ENCODE measurements at regions not wholly inside any gene's neighbourhood (a gene's known extent, or its start where the extent isn't known, plus 50 kb on each side); places are given as distances from the start of the nearest gene placed in this dataset.

GRCh38 chr9:118423021-118423420 is 718.8 kb downstream of the TLR4 start:
- no peak for DNase-seq

DNA sequence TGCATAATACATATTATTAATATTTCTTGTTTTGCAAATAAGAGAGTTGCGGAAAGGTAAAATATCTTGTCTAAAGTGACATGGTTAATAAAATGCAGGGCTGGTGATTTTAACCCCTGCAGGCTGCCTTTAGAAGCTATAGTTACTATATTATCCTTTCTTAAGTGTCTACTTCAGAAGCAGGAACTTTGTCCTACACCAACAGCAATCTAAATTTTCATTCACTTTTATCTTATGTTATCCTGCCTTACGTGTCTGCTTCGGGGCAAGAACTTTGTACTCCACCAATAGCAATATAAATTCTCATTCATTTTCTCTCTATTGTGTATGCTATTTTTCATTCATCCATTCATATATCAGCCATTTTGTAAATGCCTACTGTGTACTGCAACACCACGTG is 719.5 kb downstream of the TLR4 start:
- no peak for DNase-seq

GRCh38 chr9:118426772-118427171 is 722.6 kb downstream of the TLR4 start:
- DNase-seq, result no peak

GRCh38 chr9:118438810-118439209 is 734.6 kb downstream of the TLR4 start:
- no peak for DNase-seq

DNA sequence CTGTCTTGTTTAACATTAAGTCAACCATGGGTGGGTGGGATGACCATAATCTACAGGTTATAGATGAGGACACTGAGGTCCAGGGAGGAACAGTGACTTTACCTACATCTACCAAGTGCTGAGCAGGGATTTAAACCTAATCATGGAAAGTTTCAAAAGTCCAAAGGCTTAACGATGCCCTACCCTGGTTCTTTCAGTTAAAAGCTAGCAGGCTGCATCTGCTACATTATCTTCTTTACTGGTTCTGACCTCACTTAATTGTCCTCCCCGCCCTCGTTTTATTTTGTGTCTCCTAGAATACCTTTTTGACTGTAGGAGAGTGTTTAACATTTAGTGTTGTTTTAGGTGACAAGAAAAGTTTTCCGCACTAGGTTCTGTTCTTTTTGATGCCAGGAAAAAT is 735.2 kb downstream of the TLR4 start:
- no peak for DNase-seq

DNA sequence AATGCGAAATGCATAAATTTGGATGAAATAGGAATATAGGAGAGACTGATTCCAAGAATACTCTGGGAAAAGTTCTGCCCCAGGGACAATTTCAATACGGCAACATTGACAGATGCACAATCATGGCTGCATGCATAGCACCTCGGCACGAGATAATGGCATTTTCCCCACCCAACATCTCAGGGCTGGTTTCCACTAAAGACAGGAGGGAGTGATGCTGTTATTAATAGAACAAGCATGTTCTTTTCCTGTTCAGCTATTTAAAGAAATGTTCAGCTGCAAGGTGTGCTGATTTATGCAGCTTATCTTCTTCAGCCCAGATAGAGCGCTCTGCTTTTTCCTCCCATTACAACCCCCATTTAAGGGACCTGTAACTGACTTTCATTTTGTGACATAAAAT is 740.2 kb downstream of the TLR4 start:
- DNase-seq, result no peak

GRCh38 chr9:118446943-118447639 is 742.9 kb downstream of the TLR4 start:
- no peak for DNase-seq

- DNase-seq, result no peak
Measured at GRCh38 chr9:118449554-118449953, 745.4 kb downstream of the TLR4 start.

DNA sequence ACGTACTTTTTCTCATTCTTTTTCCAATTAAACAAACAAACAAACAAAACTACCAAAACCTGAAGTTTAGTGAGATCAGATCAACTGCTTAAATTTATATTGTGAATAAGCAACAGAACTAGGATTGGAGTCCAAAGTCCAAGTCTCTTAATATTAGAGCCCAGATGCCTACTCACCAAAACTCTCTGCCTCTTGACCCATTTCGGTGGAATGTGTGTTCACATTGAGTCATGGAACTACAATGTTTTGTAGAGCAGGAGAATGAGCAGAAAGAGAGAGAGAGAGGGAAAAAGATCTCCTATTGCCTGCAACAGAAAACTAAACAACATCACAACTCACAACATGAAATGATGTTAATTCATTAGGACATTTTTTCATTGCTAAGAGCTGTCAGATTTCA is 751.1 kb downstream of the TLR4 start:
- DNase-seq, result no peak

DNA sequence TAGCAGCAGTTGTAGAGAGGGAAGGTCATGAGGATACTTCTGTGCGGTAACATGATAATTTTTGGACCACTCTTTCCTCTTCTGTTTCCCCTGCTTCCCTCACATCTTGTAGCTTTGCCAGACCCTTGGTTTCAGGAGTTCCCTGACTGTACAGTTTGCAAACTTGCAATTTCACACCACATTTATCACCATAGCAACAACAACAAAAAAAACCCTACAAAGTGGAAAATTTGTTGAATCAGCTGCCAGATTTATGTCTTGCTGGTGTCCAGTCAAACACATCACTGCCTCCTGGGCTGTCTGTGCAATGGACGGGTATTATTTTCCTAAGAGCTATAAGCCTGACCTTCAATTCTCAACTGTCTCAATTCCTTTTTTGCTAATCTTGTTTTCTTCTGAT is 751.6 kb downstream of the TLR4 start:
- no peak for DNase-seq

- no peak for DNase-seq
Measured at GRCh38 chr9:118457171-118458000, 753.2 kb downstream of the TLR4 start.

GRCh38 chr9:118459913-118460312 is 755.7 kb downstream of the TLR4 start:
- DNase-seq, result no peak

- no peak for DNase-seq
Measured at GRCh38 chr9:118463419-118463818, 759.2 kb downstream of the TLR4 start.

DNA sequence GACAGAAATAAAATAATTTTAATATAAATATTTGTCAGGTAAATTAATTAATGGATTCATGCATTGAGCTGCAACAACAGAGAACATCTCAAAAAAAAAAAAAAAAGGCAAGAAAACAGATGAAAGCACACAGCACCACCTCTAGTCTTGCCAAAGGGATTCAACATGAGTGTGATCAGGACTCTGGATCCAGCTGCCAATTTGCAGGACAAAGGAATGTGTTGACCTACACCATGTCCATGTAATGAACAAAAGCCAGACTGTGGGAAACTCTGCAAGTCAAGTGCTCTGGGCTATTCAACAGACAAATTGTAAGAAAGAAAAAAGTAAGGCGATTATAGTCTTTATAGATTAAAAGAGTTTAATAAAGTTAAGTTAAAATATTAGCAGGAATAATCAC is 769.3 kb downstream of the TLR4 start:
- DNase-seq, result no peak

DNA sequence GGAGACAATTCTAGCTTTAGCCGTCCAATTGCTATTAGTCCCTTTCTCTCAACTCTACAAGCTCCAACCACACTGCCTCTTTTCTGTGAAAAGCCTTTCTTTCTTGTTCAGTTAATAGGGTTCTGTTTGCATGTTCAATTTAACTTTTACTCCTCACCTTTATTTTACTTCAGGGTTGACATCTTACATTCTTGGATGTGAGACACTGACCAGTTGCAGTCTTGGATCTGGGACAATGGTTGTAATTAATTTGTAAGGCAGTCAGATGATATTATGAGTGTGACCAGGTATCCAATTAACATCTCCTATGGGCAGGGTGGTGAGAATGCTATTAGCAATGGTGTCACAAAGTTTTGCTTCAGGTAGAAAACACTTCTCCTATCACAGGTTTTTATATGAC is 774.5 kb downstream of the TLR4 start:
- DNase-seq, result no peak

GRCh38 chr9:118482306-118482705 is 778.1 kb downstream of the TLR4 start:
- DNase-seq, result no peak

DNA sequence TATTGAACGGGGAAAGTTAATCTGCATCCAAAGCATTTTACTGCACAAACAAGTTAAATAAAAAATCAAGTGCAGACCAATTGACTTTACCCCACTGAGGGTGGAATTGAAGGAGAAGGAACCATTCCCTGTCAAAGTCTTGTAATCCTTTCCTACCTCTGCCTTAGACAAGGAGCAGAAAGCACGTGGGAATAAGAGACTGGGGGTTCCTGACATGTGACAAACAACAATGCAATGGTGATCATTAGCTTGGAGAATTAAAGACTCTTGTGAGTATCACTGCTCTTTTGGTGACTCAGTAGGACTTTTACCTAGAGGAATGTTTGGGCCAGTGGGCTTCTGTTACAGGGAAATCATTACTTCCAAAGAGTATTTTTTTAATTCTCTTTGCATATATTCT is 779.5 kb downstream of the TLR4 start:
- no peak for DNase-seq

DNA sequence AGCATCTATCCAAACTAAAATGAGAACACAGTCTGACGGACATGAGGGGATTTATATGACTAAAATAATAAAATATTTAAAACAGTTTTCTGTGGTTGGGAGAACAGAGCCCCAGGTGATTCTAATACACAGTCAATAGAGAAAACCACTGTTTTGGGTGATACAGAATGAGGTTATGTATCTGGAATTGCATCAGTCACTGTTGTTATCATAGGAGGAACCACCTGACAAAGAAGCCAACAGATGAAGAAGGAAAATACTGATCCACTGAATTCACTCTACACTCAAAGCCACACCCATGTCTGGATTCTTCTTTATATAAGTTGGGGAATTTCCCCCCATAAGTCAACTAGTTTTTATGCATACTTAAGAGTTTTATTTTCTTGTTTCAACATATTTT is 799.0 kb downstream of the TLR4 start:
- no peak for DNase-seq

DNA sequence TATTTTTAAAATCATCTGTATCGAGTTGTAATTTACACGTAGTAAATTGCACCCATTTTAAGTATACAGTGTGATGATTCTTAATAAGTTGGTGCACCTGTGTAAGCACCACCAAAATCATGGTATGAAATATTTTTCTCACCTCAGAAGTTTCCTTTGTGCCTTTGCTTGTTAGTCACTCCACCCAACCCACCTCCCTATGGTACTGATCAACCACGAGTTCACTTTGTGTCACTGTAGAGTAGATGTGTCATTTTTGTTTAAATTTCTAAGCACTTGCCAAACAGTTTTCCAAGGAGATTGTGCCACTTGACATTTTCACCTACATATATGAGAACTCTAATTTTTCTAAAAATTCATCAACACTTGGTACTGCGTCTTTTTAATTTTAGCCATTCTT is 806.5 kb downstream of the TLR4 start:
- DNase-seq, result no peak

GRCh38 chr9:118515947-118516346 is 811.7 kb downstream of the TLR4 start:
- no peak for DNase-seq

DNA sequence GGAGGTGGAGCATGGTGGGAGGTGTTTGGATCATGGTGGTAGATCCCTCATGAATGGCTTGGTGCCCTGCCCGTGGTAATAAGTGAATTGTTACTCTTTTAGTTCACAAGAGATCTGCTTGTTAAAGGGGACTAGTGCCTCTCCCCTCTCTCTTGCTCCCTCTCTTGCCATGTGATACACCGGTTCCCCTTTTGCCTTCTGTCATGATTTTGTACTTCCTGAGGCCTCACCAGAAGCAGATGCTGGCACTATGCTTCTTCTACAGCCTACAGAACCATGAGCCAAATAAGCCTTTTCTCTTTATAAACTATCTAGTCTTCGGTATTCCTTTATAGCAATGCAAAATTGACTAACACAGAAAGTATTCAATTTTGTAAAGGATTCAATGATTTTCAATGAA is 817.1 kb downstream of the TLR4 start:
- no peak for DNase-seq

- DNase-seq, result no peak
Measured at GRCh38 chr9:118522093-118523028, 818.2 kb downstream of the TLR4 start.

- DNase-seq, result no peak
Measured at GRCh38 chr9:118527261-118527660, 823.1 kb downstream of the TLR4 start.

DNA sequence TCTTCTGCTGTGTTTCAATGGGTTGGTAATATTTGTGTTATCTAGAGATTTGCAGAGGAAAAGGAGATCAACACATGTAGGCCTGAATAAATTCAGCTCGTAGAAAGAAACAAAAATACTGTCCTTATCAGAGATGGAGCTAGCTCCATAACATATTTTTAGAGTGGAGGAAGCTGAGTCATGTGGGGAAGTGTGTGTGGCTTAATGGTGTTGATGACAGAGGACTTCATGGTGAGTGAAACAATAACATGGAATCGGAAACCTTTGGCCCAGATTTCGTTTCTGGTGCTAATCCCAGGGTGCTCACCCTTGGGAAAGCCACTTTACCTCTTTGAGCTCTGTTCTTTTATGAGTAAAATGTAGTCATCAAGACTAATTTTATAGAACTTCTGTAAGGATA is 825.0 kb downstream of the TLR4 start:
- no peak for DNase-seq
